GM20431 (cell line): ENCODE measurements at regions not wholly inside any gene's neighbourhood (a gene's known extent, or its start where the extent isn't known, plus 50 kb on each side); places are given as distances from the start of the nearest gene placed in this dataset.
"Not testable (repeated sequence)": the region's sequence is repeated elsewhere in the genome, so short reads cannot be mapped to it uniquely, and the experiment has no call there.

Source experiments
- in situ Hi-C: fragments of 300-500 bp; cut with MseI, MboI; formaldehyde crosslinking; loops from one replicate; pipeline ENCODE4 v1.15.0; 2020; ENCODE audit warnings: low sequenced_read_pairs; ENCODE audit not compliant: unreplicated experiment

DNA sequence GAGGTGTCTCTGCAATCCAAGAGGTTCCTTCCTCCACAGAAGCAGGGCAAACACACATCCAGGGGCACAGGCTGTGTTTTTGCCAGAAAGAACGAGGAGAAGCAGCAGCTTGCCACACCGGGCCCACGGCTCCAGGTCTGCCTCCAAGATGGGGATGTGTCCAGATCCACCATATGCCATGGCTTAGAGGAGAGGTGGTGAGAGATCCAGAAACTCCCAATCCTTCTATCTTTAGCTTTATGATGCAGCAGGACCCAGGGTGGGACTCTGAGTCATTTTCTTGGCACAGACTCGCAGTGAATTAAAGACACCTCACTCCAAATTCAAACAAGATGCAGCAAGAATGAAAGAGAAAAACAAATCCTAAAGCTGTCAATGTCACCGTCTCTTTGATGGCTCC lies 481.4 kb upstream of the TMEM132C start:
- in situ Hi-C loops = no loop called here

DNA sequence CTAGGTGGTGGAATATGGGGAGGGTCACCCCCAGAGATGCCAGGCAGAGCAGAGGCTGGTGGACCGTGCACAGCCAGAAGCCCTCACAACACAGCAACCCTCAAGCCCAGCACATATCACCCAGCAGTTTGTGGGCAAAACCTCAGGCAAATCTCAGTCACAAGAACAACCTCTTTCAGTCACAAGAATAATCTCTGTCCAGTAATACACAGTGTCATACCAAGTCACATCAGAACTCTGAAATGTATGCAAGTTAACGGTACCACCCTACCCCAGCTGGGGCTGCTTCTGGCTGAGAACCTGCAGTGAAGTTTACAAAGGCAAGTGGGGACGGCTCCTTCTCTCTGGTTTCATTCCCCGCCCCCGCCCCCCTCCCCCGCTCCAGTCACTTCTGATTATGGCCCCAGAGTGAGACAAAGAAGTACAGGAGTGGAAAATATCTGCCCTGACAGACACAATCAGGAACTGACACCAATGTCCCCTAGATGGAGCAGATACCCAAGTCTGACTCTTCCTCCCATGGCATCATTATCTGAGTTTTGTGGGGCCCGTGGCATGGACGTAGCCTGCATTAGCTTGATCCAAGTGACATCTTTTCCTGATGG lies 480.9 kb upstream of the TMEM132C start:
- in situ Hi-C loops = no loop called here

DNA sequence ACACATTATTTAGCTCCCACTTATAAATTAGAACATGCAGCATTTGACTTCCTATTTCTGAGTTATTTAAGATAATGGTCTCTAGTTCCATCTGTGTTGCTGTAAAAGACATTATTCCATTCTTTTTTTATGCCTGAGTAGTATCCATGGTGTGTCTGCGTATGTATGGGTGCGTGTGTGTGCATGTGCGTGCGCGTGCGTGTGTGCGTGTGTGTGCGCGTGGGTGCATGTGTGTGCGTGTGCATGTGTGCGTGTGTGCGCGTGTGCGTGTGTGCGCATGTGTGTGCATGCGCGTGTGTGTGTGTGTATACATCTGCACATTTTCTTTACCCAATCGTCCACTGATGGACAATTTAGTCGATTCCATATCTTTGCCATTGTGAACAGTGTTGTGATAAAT lies 479.4 kb upstream of the TMEM132C start:
- in situ Hi-C loops = no loop called here

DNA sequence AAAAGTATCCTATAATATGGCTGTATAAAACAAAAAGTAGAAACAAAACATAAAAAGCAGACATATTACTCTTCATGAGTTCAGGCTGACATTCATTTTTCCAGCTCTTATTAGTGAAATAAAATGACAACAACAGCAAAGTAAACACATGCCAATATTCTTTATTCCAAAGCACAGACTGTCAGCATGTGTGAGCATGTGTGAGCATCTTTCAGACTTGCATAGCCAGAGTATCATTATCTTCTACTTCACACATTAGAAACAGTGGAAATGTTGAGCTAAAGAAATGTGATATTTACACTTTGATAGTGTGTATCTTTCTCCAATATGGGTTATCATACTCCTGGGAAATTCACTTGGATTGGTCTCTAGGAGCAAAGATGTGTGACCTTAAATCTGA lies 476.6 kb upstream of the TMEM132C start:
- in situ Hi-C loops = no loop called here

DNA sequence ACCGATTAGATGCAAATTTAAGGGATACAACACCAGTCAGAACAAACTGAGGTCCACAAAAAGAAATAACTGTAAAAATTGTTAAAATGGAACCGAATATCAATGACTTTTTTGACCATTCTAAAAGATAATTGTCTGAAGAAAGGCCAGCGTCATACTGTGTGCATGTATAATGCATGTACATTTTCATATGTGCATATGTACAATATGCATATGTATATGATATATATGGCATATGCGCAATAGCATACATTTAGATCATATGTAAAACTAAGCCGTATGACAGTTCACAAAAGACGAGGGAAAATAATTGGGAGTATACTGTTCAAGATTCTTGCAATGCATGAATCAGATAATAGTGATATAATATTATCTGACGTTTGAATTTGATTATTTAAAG lies 475.8 kb upstream of the TMEM132C start:
- in situ Hi-C loops = no loop called here

DNA sequence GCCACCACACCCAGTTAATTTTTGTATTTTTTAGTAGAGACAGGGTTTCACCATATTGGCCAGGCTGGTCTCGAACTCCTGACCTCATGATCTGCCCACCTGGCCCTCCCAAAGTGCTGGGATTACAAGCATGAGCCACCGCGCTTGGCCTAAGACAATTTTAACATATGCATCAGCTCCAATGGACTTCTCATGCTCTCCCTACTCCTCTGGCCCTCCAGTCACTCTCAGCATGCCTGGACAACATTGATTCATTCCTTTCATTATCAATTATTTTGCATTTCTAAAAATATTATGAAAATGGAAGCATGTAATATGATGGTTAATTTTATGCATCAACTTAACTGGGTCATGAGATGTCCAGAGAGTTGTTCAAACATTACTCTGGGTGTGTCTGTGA lies 469.1 kb upstream of the TMEM132C start:
- in situ Hi-C loops = no loop called here

DNA sequence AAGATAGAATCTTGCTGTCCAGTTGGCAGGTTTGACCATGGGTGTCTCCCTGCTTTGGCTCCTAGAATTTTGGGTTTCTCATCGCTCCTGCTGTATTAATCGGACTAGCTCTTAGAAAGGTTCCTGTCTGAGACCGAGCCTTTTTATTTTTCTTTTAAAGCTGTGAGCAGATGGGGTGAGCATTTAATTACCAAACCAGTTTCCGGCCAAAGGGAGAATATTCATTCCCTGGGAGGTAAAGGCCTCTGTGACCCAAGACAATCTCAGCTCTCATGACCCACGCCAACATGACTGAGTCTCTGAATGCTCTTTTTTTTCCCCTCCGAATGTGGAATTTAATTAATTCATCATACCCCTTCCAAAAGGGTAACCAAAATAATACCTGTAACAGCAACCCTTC lies 464.7 kb upstream of the TMEM132C start:
- in situ Hi-C loops = no loop called here

DNA sequence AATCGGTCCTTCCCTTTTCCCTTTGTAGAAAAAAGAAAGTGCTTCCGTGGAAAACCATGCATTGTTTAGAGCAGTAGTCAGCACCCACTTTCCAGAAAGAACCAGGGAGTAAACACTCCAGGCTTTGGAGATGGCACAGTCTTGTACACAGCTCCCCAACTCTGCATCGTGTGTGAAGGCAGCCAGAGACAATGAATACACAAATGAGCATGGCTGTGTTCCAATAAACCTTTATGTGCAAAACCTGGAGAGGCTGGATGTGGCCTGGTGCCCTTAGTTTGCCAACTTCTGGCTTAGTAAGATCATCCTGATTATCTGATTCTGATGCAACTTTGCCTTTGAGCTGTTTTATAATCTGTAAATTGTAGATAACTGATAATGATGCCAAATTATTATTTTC lies 463.4 kb upstream of the TMEM132C start:
- in situ Hi-C loops = no loop called here

DNA sequence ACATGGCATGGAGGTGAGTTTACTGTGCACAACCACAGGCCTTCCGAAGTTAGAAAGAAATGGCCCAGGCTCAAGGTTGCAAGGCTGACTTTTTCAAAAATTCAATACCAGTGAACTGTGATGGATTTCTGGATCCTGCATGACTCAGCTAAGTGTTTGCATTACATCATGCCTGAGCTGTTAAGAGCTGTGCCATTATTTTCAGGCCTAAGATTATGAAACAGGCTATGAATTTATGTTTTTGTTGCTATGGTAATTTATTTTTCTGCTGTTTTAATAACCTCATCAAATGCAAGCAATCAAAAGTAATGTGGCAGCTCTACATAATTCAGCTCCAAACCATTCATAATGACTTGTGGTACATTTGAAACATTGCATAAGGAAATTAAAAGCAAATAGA lies 457.7 kb upstream of the TMEM132C start:
- in situ Hi-C loops = no loop called here

DNA sequence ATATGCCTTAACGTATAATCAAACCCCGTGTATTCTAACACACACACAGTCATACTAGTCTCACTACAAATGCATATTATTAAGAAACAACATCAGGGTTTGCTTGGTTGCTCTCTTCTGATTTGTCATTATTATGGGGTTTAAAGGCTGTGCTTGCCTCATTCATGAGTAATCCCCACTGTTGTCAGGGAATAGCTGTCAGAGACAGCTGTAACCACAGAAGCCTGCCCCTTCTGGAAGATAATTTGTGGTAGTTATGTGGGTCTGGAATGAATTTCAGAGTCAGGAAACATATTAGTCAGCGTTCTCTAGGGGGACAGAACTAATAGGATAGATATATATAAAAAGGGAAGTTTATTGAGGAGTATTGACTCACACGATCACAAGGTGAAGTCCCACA lies 456.9 kb upstream of the TMEM132C start:
- in situ Hi-C loops = no loop called here

DNA sequence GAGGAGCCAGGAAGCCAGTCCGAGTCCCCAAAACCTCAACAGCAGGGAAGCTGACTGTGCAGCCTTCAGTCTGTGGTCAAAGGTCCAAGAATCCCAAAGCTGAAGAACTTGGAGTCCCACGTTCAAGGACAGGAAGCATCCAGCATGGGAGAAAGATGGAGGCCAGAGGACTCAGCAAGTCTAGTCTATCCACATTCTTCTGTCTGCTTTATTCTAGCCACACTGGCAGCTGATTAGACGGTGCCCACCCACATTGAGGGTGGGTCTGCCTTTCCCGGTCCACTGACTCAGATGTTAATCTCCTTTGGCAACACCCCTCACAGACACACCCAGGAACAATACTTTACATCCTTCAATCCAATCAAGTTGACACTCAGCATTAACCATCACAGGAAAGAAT lies 456.5 kb upstream of the TMEM132C start:
- in situ Hi-C loops = not testable (repeated sequence)

DNA sequence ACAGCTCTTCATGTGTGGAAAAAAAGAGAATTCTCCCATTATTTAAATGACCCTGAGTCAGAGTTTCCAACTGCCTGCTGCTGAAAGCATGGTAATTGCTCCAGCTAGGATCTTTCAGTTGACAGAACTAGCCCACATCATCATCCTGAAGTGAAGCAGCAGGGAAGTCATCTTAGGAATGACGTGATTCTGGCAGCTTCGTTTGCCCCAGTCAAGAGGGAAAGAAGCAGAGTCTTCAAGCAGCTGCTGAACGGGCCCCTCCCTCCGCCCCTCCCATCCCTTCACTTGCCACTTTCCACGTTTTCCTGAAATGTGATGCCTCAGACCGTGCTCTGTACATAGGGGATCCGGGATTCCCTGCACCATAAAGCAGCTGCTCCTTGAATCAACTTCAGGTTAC lies 455.0 kb upstream of the TMEM132C start:
- in situ Hi-C loops = no loop called here

DNA sequence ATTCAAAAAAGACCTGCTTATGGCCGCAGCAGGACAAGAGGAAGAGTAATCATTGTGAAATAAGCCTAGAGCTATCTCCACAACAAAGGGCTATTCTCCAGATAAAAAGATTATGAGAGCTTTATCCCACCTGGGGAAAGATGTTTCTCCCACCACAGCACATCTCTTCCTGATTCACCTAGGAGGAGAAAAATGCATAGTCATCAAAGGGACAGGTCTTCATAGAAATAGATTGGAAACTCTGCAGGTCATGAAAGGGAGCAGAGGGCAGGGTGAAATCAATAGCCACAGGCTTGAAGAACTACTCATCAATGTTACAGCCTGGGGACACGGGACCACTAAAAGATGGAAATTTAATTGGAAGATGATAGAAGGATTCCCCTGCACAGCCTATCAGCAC lies 453.8 kb upstream of the TMEM132C start:
- in situ Hi-C loops = no loop called here

DNA sequence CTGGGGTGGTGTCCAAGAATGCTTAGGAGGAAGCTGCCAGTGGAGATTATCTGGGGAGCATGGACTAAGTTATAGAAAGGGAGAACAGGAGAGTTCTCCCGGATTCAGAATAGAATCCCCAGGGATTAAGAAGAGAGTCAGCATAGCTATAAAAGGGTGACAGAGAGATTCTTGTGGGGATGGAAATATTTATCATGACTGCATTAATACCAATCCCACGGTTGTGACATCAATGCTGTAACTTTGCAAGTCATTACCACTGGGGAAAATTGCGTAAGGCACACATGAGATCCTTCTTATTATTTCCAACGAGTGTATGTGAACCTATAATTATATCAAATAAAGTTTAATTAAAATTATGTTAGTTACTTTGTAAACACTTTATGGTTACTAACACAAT lies 447.9 kb upstream of the TMEM132C start:
- in situ Hi-C loops = no loop called here

DNA sequence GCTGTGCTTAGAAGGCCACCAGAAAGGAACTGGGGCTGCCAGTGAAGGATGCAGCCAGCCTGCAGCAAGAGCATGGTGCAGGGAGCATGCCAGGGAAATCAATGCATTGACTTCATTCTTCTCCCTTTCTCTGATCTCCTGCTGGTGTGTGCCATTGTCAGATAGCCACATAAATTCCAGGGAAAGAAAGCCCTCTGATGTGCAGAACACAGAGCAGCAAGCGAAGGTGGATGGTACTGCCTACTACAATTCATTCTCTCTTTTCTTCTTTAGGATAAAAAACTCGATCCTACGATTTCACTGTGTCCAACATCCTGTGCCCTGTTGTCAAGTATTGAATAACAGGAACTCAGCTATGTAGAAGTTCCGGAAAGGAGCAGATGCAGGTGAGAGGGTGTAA lies 446.7 kb upstream of the TMEM132C start:
- in situ Hi-C loops = no loop called here

DNA sequence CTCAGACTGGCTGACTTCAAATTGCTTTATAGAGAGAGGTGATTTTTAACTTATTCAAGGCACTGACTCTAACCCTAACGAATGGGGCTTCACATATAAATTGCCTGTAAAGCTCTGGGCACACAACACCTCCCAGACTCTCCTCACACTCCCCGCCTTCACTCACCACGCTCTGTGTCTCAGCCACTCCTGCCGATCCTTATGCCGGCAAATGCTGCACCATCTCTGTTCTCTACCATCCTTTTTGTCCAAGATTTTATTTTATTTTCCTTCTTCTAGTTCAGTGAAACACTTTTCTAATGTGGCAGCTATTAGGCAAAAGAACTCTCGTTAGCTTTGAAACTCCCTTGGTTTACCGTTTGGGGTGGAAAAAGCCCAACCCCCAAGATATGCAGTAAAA lies 446.1 kb upstream of the TMEM132C start:
- in situ Hi-C loops = no loop called here

DNA sequence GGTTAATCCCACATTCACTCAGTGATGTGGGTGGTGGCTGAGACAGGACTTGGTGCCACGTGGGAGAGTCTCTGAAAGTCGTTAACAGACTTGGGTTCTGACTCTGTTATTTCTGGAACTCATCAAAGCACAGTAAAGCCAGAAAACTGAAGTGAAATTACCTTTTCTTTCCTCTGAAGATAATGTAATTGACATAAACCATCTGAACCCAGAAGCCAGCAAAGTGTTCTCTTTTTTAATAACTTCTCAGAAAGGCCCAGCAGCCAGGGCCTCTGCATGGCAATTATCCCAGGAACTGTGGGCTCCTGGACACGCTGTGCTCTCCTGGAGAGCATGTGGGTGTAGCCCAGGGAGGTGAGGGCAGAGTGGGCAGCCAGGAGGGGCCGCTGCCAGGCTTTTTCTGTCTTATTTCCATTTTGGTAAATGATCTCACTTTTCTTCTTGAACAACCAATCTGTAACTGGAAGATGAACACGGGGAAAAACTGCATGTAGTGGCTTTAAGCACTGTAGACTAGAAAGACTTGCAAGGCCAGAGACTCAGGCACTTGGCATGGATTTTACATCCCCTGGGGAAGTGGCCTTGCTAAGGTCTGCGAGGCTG lies 444.1 kb upstream of the TMEM132C start:
- in situ Hi-C loops = no loop called here

DNA sequence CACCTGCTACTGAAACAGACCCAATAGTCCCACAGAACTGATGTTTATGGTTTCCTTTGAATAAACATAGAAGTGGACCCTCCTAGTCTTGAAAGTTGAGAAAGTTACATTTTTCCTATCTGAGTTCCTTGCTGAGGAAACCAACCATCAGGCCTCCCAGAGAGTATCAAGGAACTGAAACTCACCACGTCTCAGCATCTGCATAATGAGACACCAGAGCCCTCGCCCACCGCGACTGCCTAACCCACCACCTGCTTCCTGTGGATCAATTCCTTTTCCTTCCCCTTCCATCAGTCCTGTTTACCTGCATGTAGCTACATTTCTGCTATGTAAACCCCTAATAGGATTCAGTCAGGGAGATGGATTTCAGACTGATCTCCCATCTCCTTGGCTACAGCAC lies 443.2 kb upstream of the TMEM132C start:
- in situ Hi-C loops = no loop called here

DNA sequence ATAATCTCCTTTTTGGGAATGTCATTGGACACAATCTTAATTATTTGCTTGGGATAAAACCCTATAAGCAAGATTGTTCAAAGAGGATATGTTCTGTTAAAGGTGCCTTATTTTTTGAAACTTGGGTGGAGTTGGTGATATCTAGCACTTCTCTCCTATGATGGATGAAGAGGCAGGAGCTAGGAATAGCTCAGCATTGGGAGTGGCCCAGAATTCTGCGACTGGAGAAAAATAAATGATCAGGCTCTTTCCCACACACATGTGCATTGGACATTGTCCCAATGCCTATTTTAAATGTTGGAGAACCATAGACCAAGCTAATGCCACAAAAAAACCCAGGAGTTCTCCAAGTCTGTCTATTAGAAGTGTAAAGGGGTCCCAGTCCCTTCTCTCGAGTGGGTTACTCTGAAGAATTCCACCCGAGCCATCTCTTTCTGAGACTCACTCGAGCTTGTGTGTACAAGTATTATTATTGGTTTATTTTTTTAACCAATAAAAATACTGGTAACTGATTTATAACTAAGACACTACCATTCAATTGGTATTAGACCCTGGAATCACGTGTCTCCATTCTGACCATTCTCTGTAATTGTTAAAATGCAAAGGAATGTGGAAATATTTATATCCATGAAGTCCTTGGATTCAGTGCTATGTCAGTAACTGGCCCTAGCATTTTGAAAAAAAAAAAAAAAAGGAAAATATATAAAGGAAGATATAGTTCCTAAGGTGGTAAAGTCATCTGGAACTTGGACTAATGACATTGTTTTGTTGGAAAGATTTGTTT lies 437.5 kb upstream of the TMEM132C start:
- in situ Hi-C loops = no loop called here

DNA sequence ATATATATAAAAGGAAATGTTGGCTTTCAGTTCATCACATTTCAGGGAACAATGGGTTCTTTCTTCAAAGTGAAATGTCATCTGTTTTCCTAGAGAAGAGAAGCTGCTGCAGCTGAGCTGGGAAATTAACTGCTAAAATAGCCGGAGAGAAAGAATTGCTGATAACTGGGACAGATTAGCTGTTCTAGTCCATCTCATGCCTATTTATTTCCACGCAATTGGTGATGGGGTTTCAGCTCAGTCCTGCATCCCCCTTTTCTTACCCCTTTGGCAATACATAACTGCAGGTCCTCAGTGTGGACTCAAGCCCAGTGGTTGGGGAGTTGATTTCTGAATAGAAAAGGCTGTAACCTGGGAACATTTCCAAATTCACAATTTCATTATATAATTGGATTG lies 436.9 kb upstream of the TMEM132C start:
- in situ Hi-C loops = no loop called here

DNA sequence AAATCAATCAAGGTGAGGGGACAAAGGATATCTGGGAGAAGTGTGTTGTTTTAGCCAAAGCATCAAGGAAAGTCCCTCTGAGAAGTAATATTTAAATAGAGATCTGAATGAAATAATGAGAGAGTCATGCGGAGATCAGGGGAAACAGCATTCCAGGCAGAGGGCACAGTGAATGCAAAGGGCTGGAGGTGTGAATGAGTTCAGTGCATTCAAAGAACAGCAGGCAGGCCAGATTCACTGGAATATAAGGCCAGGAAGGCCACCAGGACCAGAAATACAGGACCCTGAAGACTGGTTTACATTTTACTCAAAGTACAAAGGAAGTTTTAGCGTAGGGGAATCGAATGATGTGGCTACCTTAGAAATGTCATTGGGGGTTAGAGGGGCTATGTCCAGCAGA lies 436.2 kb upstream of the TMEM132C start:
- in situ Hi-C loops = no loop called here

DNA sequence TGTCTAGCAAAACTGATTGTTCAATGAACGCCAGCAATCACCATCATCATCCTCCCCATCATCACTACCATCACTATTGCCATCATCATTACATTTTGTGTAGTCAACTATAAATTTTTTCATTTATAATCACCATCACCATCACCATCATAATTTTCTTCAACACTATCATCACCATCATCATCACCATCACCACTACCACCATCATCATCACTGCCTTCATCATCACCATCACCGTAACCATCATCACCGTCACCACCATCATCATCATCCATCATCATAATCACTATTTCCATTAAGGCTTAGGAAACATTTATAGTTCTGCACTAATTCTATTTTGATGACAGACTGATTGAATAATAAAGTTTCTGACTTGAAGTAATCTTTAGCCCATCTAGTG lies 434.8 kb upstream of the TMEM132C start:
- in situ Hi-C loops = no loop called here
